ENCODE measurements at regions not wholly inside any gene's neighbourhood (a gene's known extent, or its start where the extent isn't known, plus 50 kb on each side); places are given as distances from the start of the nearest gene placed in this dataset.

DNA sequence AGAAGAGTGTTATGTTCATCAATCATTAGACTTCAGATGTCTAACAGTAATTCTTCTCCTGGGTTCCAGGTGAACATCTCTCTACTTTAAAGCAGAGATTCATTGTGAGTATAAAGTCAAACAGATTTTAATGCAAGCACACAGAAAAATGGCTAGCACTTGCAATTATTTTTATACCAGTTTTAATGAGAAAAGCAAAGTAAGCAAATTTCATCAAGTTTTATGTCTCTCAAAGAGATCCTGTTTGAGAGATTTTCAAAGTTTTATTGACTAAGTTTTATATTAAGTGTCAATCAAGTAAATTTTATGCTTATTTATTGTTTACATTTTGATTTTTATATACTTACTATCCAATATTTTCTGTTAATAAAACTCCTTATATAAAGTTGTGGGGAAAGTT, 1628.5 kb downstream of the HACE1 start:
- Histone ChIP-seq H3K27me3 (ENCODE audit: low read depth, low read length) (no peaks in the 10 kb centered on the region), H3K4me2 (ENCODE audit: low read length) (no peak overlapping the region), H3K36me3 (replicated peaks; ENCODE audit: low read depth, low read length) (no peaks in the 10 kb centered on the region), H3K9ac (ENCODE audit: low read length) (no peak overlapping the region), H3K79me2 (ENCODE audit: low read length) (no peaks in the 10 kb centered on the region), H4K20me1 (ENCODE audit: insufficient read depth, low read length) (no peaks in the 10 kb centered on the region), H3K4me3 (ENCODE audit: low read length) (no peak overlapping the region), H3K27ac (ENCODE audit: low read length) (no peak overlapping the region), H2AFZ (ENCODE audit: low read depth, low read length) (no peak overlapping the region), H3K4me1 (ENCODE audit: low read length) (no peaks in the 10 kb centered on the region), H3K9me3 (ENCODE audit: insufficient read depth, low read length) (no peaks in the 10 kb centered on the region)
- TF ChIP-seq EZH2phosphoT487 (IDR thresholded peaks at IDR 0.05; ENCODE audit: low read depth) = no peak
- TF ChIP-seq, protein P1, sequence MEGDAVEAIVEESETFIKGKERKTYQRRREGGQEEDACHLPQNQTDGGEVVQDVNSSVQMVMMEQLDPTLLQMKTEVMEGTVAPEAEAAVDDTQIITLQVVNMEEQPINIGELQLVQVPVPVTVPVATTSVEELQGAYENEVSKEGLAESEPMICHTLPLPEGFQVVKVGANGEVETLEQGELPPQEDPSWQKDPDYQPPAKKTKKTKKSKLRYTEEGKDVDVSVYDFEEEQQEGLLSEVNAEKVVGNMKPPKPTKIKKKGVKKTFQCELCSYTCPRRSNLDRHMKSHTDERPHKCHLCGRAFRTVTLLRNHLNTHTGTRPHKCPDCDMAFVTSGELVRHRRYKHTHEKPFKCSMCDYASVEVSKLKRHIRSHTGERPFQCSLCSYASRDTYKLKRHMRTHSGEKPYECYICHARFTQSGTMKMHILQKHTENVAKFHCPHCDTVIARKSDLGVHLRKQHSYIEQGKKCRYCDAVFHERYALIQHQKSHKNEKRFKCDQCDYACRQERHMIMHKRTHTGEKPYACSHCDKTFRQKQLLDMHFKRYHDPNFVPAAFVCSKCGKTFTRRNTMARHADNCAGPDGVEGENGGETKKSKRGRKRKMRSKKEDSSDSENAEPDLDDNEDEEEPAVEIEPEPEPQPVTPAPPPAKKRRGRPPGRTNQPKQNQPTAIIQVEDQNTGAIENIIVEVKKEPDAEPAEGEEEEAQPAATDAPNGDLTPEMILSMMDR (IDR thresholded peaks at IDR 0.05; ENCODE audit: low read depth, low read length) = no peak

DNA sequence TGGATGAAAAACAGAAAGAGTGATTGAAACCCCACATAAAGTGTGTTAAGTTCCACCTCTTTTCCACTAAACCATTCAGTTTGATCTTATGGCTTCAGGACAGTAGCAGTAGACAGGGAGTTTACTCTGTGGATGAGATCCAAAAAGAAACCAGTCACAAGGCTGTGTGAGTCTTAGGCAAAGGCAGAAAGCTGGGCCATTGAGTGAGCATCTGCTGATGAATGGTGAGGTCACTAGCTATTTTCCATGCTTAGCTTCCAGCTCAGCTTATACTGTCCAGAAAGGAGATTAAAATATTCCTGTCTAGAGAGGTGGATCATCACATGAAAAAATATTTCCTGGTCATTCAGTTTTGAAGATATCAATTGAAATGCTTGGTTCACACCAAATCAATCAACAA, 1643.9 kb downstream of the HACE1 start:
- no peak for TF ChIP-seq EZH2phosphoT487 (IDR thresholded peaks at IDR 0.05; ENCODE audit: low read depth)
- TF ChIP-seq, protein P1 (IDR thresholded peaks at IDR 0.05; ENCODE audit: low read depth, low read length) = no peak
- H3K9me3 ChIP-seq (ENCODE audit: insufficient read depth, low read length) = no peaks in the 10 kb centered on the region

DNA sequence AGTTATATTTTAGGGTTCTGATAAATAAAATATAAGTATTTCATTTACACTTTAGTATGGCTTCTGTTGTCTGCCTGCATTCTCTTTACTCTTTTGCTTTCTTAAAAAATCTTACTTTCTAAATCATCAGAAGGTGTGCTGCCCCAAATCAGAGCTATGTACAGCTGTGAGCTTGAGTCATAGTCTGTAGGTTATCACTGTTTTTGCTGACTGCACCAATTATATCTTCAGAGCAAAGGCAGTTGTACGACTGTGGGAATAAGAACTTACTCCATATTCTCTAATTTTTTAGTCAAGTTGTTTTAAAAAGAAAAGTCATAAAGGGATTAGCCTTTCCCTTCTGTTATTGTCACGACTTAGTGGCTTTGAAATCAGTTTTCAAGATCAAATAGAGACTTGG, 1649.0 kb downstream of the HACE1 start:
- H3K36me3 ChIP-seq (replicated peaks; ENCODE audit: low read depth, low read length) = no peaks in the 10 kb centered on the region
- H4K20me1 ChIP-seq (ENCODE audit: insufficient read depth, low read length) = no peaks in the 10 kb centered on the region
- no peaks in the 10 kb centered on the region for H3K4me1 ChIP-seq (ENCODE audit: low read length)
- no peak overlapping the region for H3K27ac ChIP-seq (ENCODE audit: low read length)
- no peak overlapping the region for H3K9ac ChIP-seq (ENCODE audit: low read length)
- H3K27me3 ChIP-seq (ENCODE audit: low read depth, low read length) = no peaks in the 10 kb centered on the region
- no peak overlapping the region for H3K4me3 ChIP-seq (ENCODE audit: low read length)
- H3K79me2 ChIP-seq (ENCODE audit: low read length) = no peaks in the 10 kb centered on the region
- H3K9me3 ChIP-seq (ENCODE audit: insufficient read depth, low read length) = no peaks in the 10 kb centered on the region
- TF ChIP-seq EZH2phosphoT487 (IDR thresholded peaks at IDR 0.05; ENCODE audit: low read depth) = no peak
- TF ChIP-seq, protein P1 (IDR thresholded peaks at IDR 0.05; ENCODE audit: low read depth, low read length) = no peak
- H2AFZ ChIP-seq (ENCODE audit: low read depth, low read length) = no peak overlapping the region
- no peak overlapping the region for H3K4me2 ChIP-seq (ENCODE audit: low read length)

More for the DNA sequence above, 1643.9 kb downstream of the HACE1 start:
- no peaks in the 10 kb centered on the region for H3K79me2 ChIP-seq (ENCODE audit: low read length)
- no peak overlapping the region for H3K9ac ChIP-seq (ENCODE audit: low read length)
- no peaks in the 10 kb centered on the region for H3K36me3 ChIP-seq (replicated peaks; ENCODE audit: low read depth, low read length)
- H3K27ac ChIP-seq (ENCODE audit: low read length) = no peak overlapping the region
- no peaks in the 10 kb centered on the region for H4K20me1 ChIP-seq (ENCODE audit: insufficient read depth, low read length)
- no peak overlapping the region for H2AFZ ChIP-seq (ENCODE audit: low read depth, low read length)
- H3K4me3 ChIP-seq (ENCODE audit: low read length) = no peak overlapping the region
- no peaks in the 10 kb centered on the region for H3K27me3 ChIP-seq (ENCODE audit: low read depth, low read length)
- no peaks in the 10 kb centered on the region for H3K4me1 ChIP-seq (ENCODE audit: low read length)
- no peak overlapping the region for H3K4me2 ChIP-seq (ENCODE audit: low read length)

DNA sequence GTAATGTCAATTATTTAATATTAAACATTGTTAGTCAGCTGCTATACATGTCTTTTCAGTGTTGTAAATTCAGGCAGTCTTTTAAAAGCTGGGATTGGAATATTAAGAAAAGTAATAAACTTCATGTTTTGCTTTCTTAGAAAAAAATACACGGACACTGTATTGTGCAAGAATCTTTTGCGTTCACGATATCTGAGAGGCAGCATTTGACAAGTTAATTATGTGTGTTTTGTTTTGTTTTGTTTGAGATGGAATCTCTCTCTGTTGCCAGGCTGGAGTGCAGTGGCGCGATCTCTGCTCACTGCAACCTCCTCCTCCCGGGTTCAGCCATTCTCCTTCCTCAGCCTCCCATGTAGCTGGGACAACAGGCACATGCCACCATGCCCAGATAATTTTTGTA, 1661.3 kb downstream of the HACE1 start:
- Histone ChIP-seq H4K20me1 (ENCODE audit: insufficient read depth, low read length) (no peaks in the 10 kb centered on the region), H3K9ac (ENCODE audit: low read length) (no peak overlapping the region), H2AFZ (ENCODE audit: low read depth, low read length) (no peak overlapping the region), H3K36me3 (replicated peaks; ENCODE audit: low read depth, low read length) (no peaks in the 10 kb centered on the region), H3K4me3 (ENCODE audit: low read length) (no peak overlapping the region), H3K9me3 (ENCODE audit: insufficient read depth, low read length) (no peaks in the 10 kb centered on the region), H3K4me2 (ENCODE audit: low read length) (no peak overlapping the region), H3K27me3 (ENCODE audit: low read depth, low read length) (no peaks in the 10 kb centered on the region), H3K79me2 (ENCODE audit: low read length) (no peaks in the 10 kb centered on the region), H3K27ac (ENCODE audit: low read length) (no peak overlapping the region), H3K4me1 (ENCODE audit: low read length) (peaks cover 7% of the 10 kb centered on the region)
- TF ChIP-seq EZH2phosphoT487 (IDR thresholded peaks at IDR 0.05; ENCODE audit: low read depth) = no peak
- TF ChIP-seq, protein P1 (IDR thresholded peaks at IDR 0.05; ENCODE audit: low read depth, low read length) = no peak
